ENCODE measurements at regions not wholly inside any gene's neighbourhood (a gene's known extent, or its start where the extent isn't known, plus 50 kb on each side); places are given as distances from the start of the nearest gene placed in this dataset.

DNA sequence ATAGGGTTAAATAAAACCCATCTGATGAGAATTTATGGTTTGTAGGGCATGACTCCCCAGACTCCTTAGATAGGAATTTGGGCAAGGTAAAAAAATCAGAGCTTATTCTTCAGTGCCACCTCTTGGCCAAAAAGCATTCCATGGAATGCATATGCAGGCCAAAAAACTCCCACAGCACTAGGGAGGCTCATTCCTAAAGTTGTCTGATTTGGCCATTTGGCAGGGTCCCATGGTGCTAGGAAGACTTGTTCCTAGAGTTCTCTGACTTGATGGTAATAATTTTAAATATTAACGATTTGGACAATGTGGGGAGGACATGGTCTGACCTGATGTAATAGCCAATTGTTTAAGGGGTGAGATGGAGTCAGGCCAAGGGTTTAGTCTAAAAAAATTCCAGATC is 93.0 kb downstream of the SPIN4 start:
- TF ChIP-seq, protein P1, sequence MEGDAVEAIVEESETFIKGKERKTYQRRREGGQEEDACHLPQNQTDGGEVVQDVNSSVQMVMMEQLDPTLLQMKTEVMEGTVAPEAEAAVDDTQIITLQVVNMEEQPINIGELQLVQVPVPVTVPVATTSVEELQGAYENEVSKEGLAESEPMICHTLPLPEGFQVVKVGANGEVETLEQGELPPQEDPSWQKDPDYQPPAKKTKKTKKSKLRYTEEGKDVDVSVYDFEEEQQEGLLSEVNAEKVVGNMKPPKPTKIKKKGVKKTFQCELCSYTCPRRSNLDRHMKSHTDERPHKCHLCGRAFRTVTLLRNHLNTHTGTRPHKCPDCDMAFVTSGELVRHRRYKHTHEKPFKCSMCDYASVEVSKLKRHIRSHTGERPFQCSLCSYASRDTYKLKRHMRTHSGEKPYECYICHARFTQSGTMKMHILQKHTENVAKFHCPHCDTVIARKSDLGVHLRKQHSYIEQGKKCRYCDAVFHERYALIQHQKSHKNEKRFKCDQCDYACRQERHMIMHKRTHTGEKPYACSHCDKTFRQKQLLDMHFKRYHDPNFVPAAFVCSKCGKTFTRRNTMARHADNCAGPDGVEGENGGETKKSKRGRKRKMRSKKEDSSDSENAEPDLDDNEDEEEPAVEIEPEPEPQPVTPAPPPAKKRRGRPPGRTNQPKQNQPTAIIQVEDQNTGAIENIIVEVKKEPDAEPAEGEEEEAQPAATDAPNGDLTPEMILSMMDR (IDR thresholded peaks at IDR 0.05), result no peak
- TF ChIP-seq POLR2AphosphoS5 (IDR thresholded peaks at IDR 0.05), result no peak
- no peak for TF ChIP-seq POLR2A (IDR thresholded peaks at IDR 0.05)
- TF ChIP-seq EP300 (IDR thresholded peaks at IDR 0.05), result no peak
